ENCODE measurements at regions not wholly inside any gene's neighbourhood (a gene's known extent, or its start where the extent isn't known, plus 50 kb on each side); places are given as distances from the start of the nearest gene placed in this dataset.

DNA sequence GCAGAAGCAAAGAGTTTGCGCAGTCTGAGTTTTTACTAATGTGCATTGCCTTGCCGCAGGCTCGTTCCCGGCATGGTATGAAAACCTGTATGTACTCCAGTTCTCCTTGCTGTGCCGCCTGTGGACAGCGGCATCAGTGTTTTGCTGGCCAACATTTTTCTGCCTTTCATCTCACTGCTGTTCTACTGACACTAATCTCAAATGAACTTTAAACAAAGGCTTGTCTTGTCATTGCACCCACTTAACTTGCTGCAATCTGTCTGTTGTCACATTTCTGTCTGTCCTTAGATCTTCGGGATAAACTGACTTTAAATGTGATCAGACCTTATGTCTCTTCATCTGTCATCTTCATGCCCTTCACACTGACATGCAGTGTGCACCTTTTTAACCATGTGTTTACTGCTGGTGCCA is 71.7 kb upstream of the ZNRF2 start:
- Mint-ChIP-seq H3K9me3 (ENCODE audit: low read depth) (peaks cover 1% of the 10 kb centered on the region), H3K4me3 (no peak overlapping the region), H3K27ac (no peak overlapping the region), H3K36me3 (ENCODE audit: low read depth) (no peaks in the 10 kb centered on the region), H3K4me1 (no peaks in the 10 kb centered on the region), H3K27me3 (peaks cover 2% of the 10 kb centered on the region)
- DNase-seq (no peak), ATAC-seq (no peak)
- intact Hi-C loops (cut with DNase I, micrococcal nuclease) = no loop called here
- ChIA-PET CTCF (no interaction called here), POLR2A (no interaction called here)

- Mint-ChIP-seq H3K36me3 (ENCODE audit: low read depth) (no peaks in the 10 kb centered on the region), H3K4me3 (no peak overlapping the region), H3K27me3 (peaks cover 2% of the 10 kb centered on the region), H3K27ac (no peak overlapping the region), H3K9me3 (ENCODE audit: low read depth) (peaks cover 1% of the 10 kb centered on the region), H3K4me1 (no peaks in the 10 kb centered on the region)
- ChIA-PET POLR2A (no interaction called here), CTCF (no interaction called here)
- intact Hi-C loops (cut with DNase I, micrococcal nuclease) = no loop called here
- ATAC-seq (no peak), DNase-seq (no peak)
Measured at GRCh38 chr7:30213637-30214036, 70.8 kb upstream of the ZNRF2 start.

- intact Hi-C loops (cut with DNase I, micrococcal nuclease) = no loop called here
Measured at GRCh38 chr7:30214651-30215137, 69.7 kb upstream of the ZNRF2 start.

GRCh38 chr7:30221764-30222163 is 62.6 kb upstream of the ZNRF2 start:
- POLR2A ChIA-PET = no interaction called here
- no peaks in the 10 kb centered on the region for H3K36me3 Mint-ChIP-seq (ENCODE audit: low read depth)
- DNase-seq = no peak
- no peak overlapping the region for H3K27ac Mint-ChIP-seq
- intact Hi-C loops (cut with DNase I, micrococcal nuclease) = no loop called here
- H3K27me3 Mint-ChIP-seq = no peaks in the 10 kb centered on the region
- H3K4me1 Mint-ChIP-seq = peaks cover 7% of the 10 kb centered on the region
- CTCF ChIA-PET = no interaction called here
- no peak for ATAC-seq
- H3K4me3 Mint-ChIP-seq = no peak overlapping the region
- peaks cover 5% of the 10 kb centered on the region for H3K9me3 Mint-ChIP-seq (ENCODE audit: low read depth)

More at GRCh38 chr7:30214651-30215137, 69.7 kb upstream of the ZNRF2 start:
- H3K36me3 Mint-ChIP-seq (ENCODE audit: low read depth) = no peaks in the 10 kb centered on the region
- peaks cover 6% of the 10 kb centered on the region for H3K9me3 Mint-ChIP-seq (ENCODE audit: low read depth)
- ATAC-seq (no peak), DNase-seq (no peak)
- no peak overlapping the region for H3K4me3 Mint-ChIP-seq
- POLR2A ChIA-PET = no interaction called here
- no peaks in the 10 kb centered on the region for H3K4me1 Mint-ChIP-seq
- no peak overlapping the region for H3K27ac Mint-ChIP-seq
- CTCF ChIA-PET = no interaction called here
- peaks cover 2% of the 10 kb centered on the region for H3K27me3 Mint-ChIP-seq

DNA sequence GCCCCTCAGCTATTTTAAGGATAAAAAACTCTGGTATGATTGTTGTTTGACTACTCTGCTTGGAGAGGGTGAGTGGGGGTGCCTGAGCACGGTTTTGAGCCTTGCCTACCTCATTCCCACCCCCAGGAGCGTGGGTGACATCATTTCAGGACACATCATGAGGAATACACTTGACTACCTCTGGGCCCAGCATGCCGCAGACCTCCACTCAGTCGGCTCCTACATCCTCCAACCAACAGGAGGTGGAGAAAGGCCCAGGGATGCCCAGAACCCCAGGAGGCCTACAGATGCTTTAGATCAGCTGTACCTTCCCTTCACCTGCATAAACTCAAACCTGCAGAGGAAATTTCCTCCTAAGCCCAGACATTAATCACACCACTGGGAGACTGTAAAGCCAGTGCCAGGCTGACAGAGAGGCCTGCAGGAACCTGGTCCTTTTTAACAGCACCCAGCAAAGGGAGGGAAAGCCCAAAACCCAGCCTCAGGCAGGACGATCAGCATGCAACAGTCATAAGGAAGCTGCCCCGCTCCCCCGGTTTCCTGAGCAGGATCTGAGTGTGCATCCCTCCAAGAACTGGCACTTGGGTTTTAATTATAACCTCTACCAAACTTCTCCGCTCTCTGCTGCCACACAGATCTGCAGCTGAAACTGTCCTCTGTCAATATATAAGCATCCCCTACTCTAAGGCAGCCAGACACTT is 61.7 kb upstream of the ZNRF2 start:
- POLR2A ChIA-PET = no interaction called here
- CTCF ChIA-PET = interaction anchor here (1.2 kb wide), 1 partner anchor 65 kb away, joined by 3 read pairs; no protein-coding TSS in a partner anchor

GRCh38 chr7:30223896-30224295 is 60.5 kb upstream of the ZNRF2 start:
- H3K9me3 Mint-ChIP-seq (ENCODE audit: low read depth) = peaks cover 5% of the 10 kb centered on the region
- ChIA-PET CTCF (interaction anchor here (0.8 kb wide), 1 partner anchor 172 kb away, joined by 3 read pairs; no protein-coding TSS in a partner anchor), POLR2A (no interaction called here)
- ATAC-seq (no peak), DNase-seq (no peak)
- peaks cover 7% of the 10 kb centered on the region for H3K4me1 Mint-ChIP-seq
- intact Hi-C loops (cut with DNase I, micrococcal nuclease) = no loop called here
- no peaks in the 10 kb centered on the region for H3K36me3 Mint-ChIP-seq (ENCODE audit: low read depth)
- no peak overlapping the region for H3K27ac Mint-ChIP-seq
- no peaks in the 10 kb centered on the region for H3K27me3 Mint-ChIP-seq
- no peak overlapping the region for H3K4me3 Mint-ChIP-seq

More for the DNA sequence above, 61.7 kb upstream of the ZNRF2 start:
- peaks cover 7% of the 10 kb centered on the region for H3K4me1 Mint-ChIP-seq
- no peak overlapping the region for H3K27ac Mint-ChIP-seq
- H3K9me3 Mint-ChIP-seq (ENCODE audit: low read depth) = peaks cover 5% of the 10 kb centered on the region
- intact Hi-C loops (cut with DNase I, micrococcal nuclease) = no loop called here
- H3K36me3 Mint-ChIP-seq (ENCODE audit: low read depth) = no peaks in the 10 kb centered on the region
- no peaks in the 10 kb centered on the region for H3K27me3 Mint-ChIP-seq
- DNase-seq = peak; percentile 27
- no peak overlapping the region for H3K4me3 Mint-ChIP-seq
- ATAC-seq = peak; percentile 33

DNA sequence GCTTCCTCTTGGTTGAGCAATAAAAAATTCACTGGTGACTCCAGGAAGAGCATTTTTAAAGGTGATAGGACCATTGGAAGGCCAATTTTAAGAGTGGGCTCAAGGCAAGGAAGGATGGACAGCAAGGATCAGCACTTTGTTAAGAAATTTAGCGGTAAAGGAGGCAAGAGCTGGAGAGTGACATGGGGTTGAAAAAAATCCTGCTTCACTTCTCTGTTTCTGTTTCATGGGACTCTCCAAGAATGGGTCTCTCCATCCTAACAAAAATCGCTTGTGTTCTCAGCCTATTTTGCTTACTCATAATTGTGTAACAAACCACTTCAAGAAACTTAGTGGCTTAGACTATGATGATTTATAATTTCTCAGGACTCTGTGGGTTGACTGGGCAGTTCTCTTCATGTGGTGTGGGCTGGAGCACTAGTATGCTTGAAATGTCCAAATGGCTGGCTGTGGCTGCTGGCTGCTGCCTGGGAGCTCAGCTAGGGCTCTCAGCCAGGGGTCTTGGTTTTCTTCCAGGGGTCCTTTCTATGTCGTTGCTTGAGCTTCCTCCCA is 59.8 kb upstream of the ZNRF2 start:
- Mint-ChIP-seq H3K4me3 (no peak overlapping the region), H3K4me1 (peaks cover 7% of the 10 kb centered on the region), H3K36me3 (ENCODE audit: low read depth) (no peaks in the 10 kb centered on the region), H3K9me3 (ENCODE audit: low read depth) (peaks cover 2% of the 10 kb centered on the region), H3K27ac (no peak overlapping the region), H3K27me3 (no peaks in the 10 kb centered on the region)
- peak; percentile 39 for ATAC-seq
- intact Hi-C loops (cut with DNase I, micrococcal nuclease) = no loop called here
- ChIA-PET POLR2A (no interaction called here), CTCF (interaction anchor here (0.8 to 1.0 kb wide), 2 partner anchors 9 to 172 kb away, joined by 3 to 4 read pairs; no protein-coding TSS in a partner anchor)
- DNase-seq = no peak

- Mint-ChIP-seq H3K36me3 (ENCODE audit: low read depth) (no peaks in the 10 kb centered on the region), H3K9me3 (ENCODE audit: low read depth) (no peaks in the 10 kb centered on the region), H3K27me3 (no peaks in the 10 kb centered on the region), H3K27ac (no peak overlapping the region), H3K4me3 (no peak overlapping the region), H3K4me1 (peaks cover 7% of the 10 kb centered on the region)
- DNase-seq = peak; percentile 30
- ChIA-PET POLR2A (no interaction called here), CTCF (interaction anchor here (0.7 to 1.0 kb wide), 4 partner anchors 8 to 126 kb away, joined by 3 to 5 read pairs (median 4); no protein-coding TSS in a partner anchor)
- ATAC-seq = peak; percentile 81
- intact Hi-C loops (cut with DNase I, micrococcal nuclease) = no loop called here
Measured at GRCh38 chr7:30225863-30226613, 58.4 kb upstream of the ZNRF2 start.

DNA sequence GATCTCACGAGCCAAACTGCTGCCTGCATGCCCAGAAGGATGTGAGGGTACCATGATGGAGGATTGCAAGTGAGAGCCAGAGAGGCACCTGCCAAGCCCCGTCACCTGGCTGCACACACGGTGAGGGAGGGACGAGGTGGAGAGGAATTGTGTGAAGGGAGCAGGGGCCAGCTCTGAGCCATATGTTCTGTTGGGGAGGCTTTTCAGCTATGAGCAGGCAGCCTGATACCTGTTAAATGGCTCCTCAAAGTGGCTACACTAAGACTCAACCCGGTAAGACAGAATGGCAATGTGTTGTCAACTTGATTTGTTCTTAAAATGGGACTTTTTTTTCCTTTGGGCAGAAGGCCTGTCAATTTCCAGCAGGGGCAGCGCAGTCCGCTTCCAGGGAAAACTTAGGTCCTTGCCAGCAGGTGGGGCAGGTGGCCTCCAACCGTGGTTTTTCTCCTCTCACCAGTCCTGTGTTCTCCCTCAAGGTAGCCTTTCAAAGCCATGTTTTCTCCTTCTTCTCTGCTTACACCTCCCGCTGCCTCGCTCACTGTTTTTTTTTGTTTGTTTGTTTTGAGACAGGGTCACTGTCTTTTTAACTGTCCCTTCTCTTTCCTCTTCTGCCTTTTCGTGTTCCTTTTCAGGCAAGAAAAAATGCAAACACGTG is 57.7 kb upstream of the ZNRF2 start:
- H3K9me3 Mint-ChIP-seq (ENCODE audit: low read depth) = no peaks in the 10 kb centered on the region
- CTCF ChIA-PET = interaction anchor here (0.7 kb wide), 1 partner anchor 75 kb away, joined by 3 read pairs; no protein-coding TSS in a partner anchor
- H3K27me3 Mint-ChIP-seq = no peaks in the 10 kb centered on the region
- POLR2A ChIA-PET = no interaction called here
- intact Hi-C loops (cut with DNase I, micrococcal nuclease) = no loop called here
- no peak overlapping the region for H3K4me3 Mint-ChIP-seq
- no peaks in the 10 kb centered on the region for H3K36me3 Mint-ChIP-seq (ENCODE audit: low read depth)
- ATAC-seq = no peak
- no peak overlapping the region for H3K27ac Mint-ChIP-seq
- DNase-seq = no peak
- peaks cover 7% of the 10 kb centered on the region for H3K4me1 Mint-ChIP-seq

- DNase-seq (no peak), ATAC-seq (no peak)
- intact Hi-C loops (cut with DNase I, micrococcal nuclease) = no loop called here
- Mint-ChIP-seq H3K27ac (no peak overlapping the region), H3K27me3 (no peaks in the 10 kb centered on the region), H3K4me1 (no peaks in the 10 kb centered on the region), H3K9me3 (ENCODE audit: low read depth) (no peaks in the 10 kb centered on the region), H3K36me3 (ENCODE audit: low read depth) (no peaks in the 10 kb centered on the region), H3K4me3 (no peak overlapping the region)
- POLR2A ChIA-PET = no interaction called here
- CTCF ChIA-PET = no interaction called here
Measured at GRCh38 chr7:30231271-30231670, 53.1 kb upstream of the ZNRF2 start.

DNA sequence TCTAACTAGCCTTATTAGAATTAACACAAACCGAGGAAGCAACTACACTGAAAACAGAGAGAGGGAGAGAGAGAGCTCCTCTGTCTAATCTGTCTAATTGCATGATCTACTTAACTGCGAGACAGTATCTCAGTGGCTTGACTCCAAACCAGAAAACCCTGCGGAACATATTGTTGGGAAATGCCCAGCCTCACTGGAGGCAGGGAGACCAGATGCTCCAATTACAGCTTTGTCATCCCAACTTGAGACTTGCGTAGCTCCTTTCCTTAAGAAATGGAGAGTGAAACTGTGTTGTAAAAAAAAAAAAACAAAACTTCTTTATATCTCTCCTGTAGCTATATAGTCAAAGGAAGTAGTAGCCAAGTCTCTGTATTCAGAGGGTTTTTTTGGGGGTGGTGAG is 52.0 kb upstream of the ZNRF2 start:
- DNase-seq (no peak), ATAC-seq (no peak)
- intact Hi-C loops (cut with DNase I, micrococcal nuclease) = no loop called here
- no peaks in the 10 kb centered on the region for H3K9me3 Mint-ChIP-seq (ENCODE audit: low read depth)
- ChIA-PET POLR2A (no interaction called here), CTCF (no interaction called here)
- H3K4me3 Mint-ChIP-seq = no peak overlapping the region
- no peaks in the 10 kb centered on the region for H3K36me3 Mint-ChIP-seq (ENCODE audit: low read depth)
- H3K27me3 Mint-ChIP-seq = no peaks in the 10 kb centered on the region
- no peak overlapping the region for H3K27ac Mint-ChIP-seq
- no peaks in the 10 kb centered on the region for H3K4me1 Mint-ChIP-seq

Measured in activated CD4-positive, alpha-beta T cell treated with anti-CD3 and anti-CD28 coated beads for 36 hours (primary cell).